ENCODE measurements at regions not wholly inside any gene's neighbourhood (a gene's known extent, or its start where the extent isn't known, plus 50 kb on each side); places are given as distances from the start of the nearest gene placed in this dataset.

DNA sequence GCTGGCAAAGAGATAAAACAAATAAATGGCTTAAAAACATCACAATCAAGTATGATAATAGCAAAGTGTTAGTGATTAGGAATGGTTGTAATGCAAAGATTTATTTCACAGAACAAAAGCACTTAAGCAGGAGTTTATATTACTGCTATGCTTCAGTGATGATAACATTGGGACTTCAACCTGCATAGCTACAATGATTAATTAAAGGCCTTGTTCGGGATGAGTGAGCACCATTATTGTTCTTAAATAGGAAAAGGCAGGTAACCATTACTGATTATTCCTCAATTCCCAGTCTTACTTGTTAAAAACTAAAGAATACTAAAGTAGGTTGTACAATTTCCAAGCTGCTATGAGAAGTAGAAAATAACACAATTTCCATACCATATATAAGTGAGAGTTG, 1247.5 kb upstream of the CDH8 start:
- TF ChIP-seq, protein P1, sequence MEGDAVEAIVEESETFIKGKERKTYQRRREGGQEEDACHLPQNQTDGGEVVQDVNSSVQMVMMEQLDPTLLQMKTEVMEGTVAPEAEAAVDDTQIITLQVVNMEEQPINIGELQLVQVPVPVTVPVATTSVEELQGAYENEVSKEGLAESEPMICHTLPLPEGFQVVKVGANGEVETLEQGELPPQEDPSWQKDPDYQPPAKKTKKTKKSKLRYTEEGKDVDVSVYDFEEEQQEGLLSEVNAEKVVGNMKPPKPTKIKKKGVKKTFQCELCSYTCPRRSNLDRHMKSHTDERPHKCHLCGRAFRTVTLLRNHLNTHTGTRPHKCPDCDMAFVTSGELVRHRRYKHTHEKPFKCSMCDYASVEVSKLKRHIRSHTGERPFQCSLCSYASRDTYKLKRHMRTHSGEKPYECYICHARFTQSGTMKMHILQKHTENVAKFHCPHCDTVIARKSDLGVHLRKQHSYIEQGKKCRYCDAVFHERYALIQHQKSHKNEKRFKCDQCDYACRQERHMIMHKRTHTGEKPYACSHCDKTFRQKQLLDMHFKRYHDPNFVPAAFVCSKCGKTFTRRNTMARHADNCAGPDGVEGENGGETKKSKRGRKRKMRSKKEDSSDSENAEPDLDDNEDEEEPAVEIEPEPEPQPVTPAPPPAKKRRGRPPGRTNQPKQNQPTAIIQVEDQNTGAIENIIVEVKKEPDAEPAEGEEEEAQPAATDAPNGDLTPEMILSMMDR (IDR thresholded peaks at IDR 0.05; ENCODE audit: low read depth, low read length, poor library complexity, severe bottlenecking): no peak
- TF ChIP-seq EZH2phosphoT487 (IDR thresholded peaks at IDR 0.05; ENCODE audit: borderline replicate concordance, low read length): no peak

Measured in DOHH2 (cell line).